PC-9 (cell line): ENCODE measurements at regions not wholly inside any gene's neighbourhood (a gene's known extent, or its start where the extent isn't known, plus 50 kb on each side); places are given as distances from the start of the nearest gene placed in this dataset.

Experiments
- BruUV-seq: library from RNA; stranded (reverse); fragments of 400-500 nt; replicated peaks from 2 replicates; lab custom pipeline; 2021; lab: Mats Ljungman, UMichigan
- CTCF ChIA-PET: fragments of 300-600 bp; sonication (Branson Sonifier 250); formaldehyde crosslinking; loops from one replicate; lab custom pipeline; 2022; ENCODE audit warnings: antibody characterized with exemption; lab: Charles Lee
- POLR2A ChIA-PET: fragments of 300-600 bp; sonication (Branson Sonifier 250); formaldehyde crosslinking; loops from one replicate; lab custom pipeline; 2022; ENCODE audit warnings: antibody characterized with exemption; ENCODE audit not compliant: unreplicated experiment; lab: Charles Lee
- DNase-seq, 2 experiments: peaks; one replicate each; pipeline versions ENCODE4 v3.0.0 to v3.0.0-alpha.2; 2015 to 2022; ENCODE audit warnings: mixed read lengths in 1 of 2
- H2AFZ ChIP-seq: fragments of 200-600 bp; sonication (generic); 2 replicates; pipeline ENCODE4 v1.8.1; 2017; ENCODE audit warnings: antibody characterized with exemption
- H3F3A ChIP-seq: fragments of 200-600 bp; sonication (generic); 2 replicates; pipeline ENCODE4 v1.8.1; 2017; ENCODE audit warnings: antibody characterized with exemption, mild to moderate bottlenecking, low read depth; ENCODE audit not compliant: insufficient read depth
- H3K27ac ChIP-seq: fragments of 200-600 bp; sonication (generic); 2 replicates; pipeline ENCODE4 v1.6.1; 2016; ENCODE audit warnings: mixed run types
- H3K27me3 ChIP-seq: fragments of 200-600 bp; sonication (generic); 2 replicates; pipeline ENCODE4 v1.6.1; 2016; ENCODE audit warnings: low read depth, mixed run types; ENCODE audit not compliant: insufficient read depth
- H3K36me3 ChIP-seq: fragments of 200-600 bp; sonication (generic); 2 replicates; pipeline ENCODE4 v1.6.1; 2016; ENCODE audit warnings: low read depth, mixed run types
- H3K4me1 ChIP-seq: fragments of 200-600 bp; sonication (generic); replicated peaks from 2 replicates; pipeline ENCODE4 v1.6.1; 2016; ENCODE audit warnings: mixed run types; ENCODE audit not compliant: insufficient read depth
- H3K4me2 ChIP-seq: fragments of 200-600 bp; sonication (generic); 2 replicates; pipeline ENCODE4 v1.6.1; 2017; ENCODE audit warnings: mixed run types
- H3K4me3 ChIP-seq: fragments of 200-600 bp; sonication (generic); 2 replicates; pipeline ENCODE4 v1.6.1; 2016; ENCODE audit warnings: mixed run types
- H3K79me2 ChIP-seq: fragments of 200-600 bp; sonication (generic); 2 replicates; pipeline ENCODE4 v1.6.1; 2017; ENCODE audit warnings: low read depth, mixed run types
- H3K9me2 ChIP-seq: fragments of 200-600 bp; sonication (generic); 2 replicates; pipeline ENCODE4 v1.8.1; 2017; ENCODE audit warnings: mild to moderate bottlenecking; ENCODE audit not compliant: insufficient read depth
- H3K9me3 ChIP-seq: fragments of 200-600 bp; sonication (generic); 2 replicates; pipeline ENCODE4 v1.8.1; 2016; ENCODE audit warnings: low read depth; ENCODE audit not compliant: insufficient read depth
- H4K20me1 ChIP-seq: fragments of 200-600 bp; sonication (generic); 2 replicates; pipeline ENCODE4 v1.8.1; 2017; ENCODE audit not compliant: insufficient read depth
- CTCF ChIP-seq: fragments of 200-600 bp; sonication (generic); conservative IDR thresholded peaks from 2 replicates; pipeline ENCODE4 v1.6.1; 2017; ENCODE audit warnings: mixed run types, antibody characterized with exemption, mild to moderate bottlenecking, moderate library complexity
- EZH2 ChIP-seq: fragments of 200-600 bp; sonication (generic); IDR thresholded peaks from 2 replicates; pipeline ENCODE4 v1.8.0; 2017; ENCODE audit warnings: antibody characterized with exemption, low read depth
- intact Hi-C: fragments of 100-400 bp; cut with micrococcal nuclease; formaldehyde crosslinking; loops from one replicate; pipeline ENCODE4 v1.10.0; 2022; ENCODE audit not compliant: unreplicated experiment

- intact Hi-C loops: no loop called here
- ChIA-PET CTCF (no interaction called here), POLR2A (no interaction called here)
- H3K27me3 ChIP-seq: peaks cover 8% of the 10 kb centered on the region; the same call in 1 of the 2 replicates
- no peaks in the 10 kb centered on the region for H3F3A ChIP-seq
- H3K9me3 ChIP-seq: no peaks in the 10 kb centered on the region
- TF ChIP-seq CTCF: no peak
- TF ChIP-seq EZH2: no peak
- peaks cover 13% of the 10 kb centered on the region; the same call in 1 of the 2 replicates for H3K4me1 ChIP-seq
- H3K79me2 ChIP-seq: no peaks in the 10 kb centered on the region
- no peaks in the 10 kb centered on the region for H4K20me1 ChIP-seq
- no peak for DNase-seq
- no peaks in the 10 kb centered on the region for H3K9me2 ChIP-seq
- no peaks in the 10 kb centered on the region for H3K36me3 ChIP-seq
- H3K27ac ChIP-seq: no peak overlapping the region
- H2AFZ ChIP-seq: no peak overlapping the region
- no TSS peak for BruUV-seq
- no peak overlapping the region for H3K4me2 ChIP-seq
- no peak overlapping the region for H3K4me3 ChIP-seq
Measured at GRCh38 chr5:17405976-17406375, 92.1 kb upstream of the TAF11L2 start.

GRCh38 chr5:17406423-17406838 is 91.6 kb upstream of the TAF11L2 start:
- intact Hi-C loops: no loop called here
- H3F3A ChIP-seq: no peaks in the 10 kb centered on the region
- no peak overlapping the region for H3K27ac ChIP-seq
- ChIA-PET CTCF (interaction anchor here (0.5 kb wide), 1 partner anchor 554 kb away, joined by 3 read pairs; no protein-coding TSS in a partner anchor), POLR2A (no interaction called here)
- BruUV-seq: no TSS peak
- no peaks in the 10 kb centered on the region for H3K9me2 ChIP-seq
- H3K4me1 ChIP-seq: peaks cover 8% of the 10 kb centered on the region; the same call in 1 of the 2 replicates
- H3K36me3 ChIP-seq: no peaks in the 10 kb centered on the region
- TF ChIP-seq CTCF (no peak), EZH2 (no peak)
- peaks cover 8% of the 10 kb centered on the region; the same call in 1 of the 2 replicates for H3K27me3 ChIP-seq
- no peak overlapping the region for H3K4me3 ChIP-seq
- no peak for DNase-seq
- H3K79me2 ChIP-seq: no peaks in the 10 kb centered on the region
- no peaks in the 10 kb centered on the region for H4K20me1 ChIP-seq
- H3K9me3 ChIP-seq: no peaks in the 10 kb centered on the region
- H3K4me2 ChIP-seq: 0 out of 2 replicates have a peak overlapping the region, but pooled peaks have one; percentile 9
- H2AFZ ChIP-seq: no peak overlapping the region

- no peaks in the 10 kb centered on the region for H3K36me3 ChIP-seq
- BruUV-seq: no TSS peak
Measured at GRCh38 chr5:17411436-17412402, 86.3 kb upstream of the TAF11L2 start.

More at GRCh38 chr5:17411436-17412402, 86.3 kb upstream of the TAF11L2 start:
- Histone ChIP-seq H3K9me2 (no peaks in the 10 kb centered on the region), H3K79me2 (no peaks in the 10 kb centered on the region), H3K4me3 (no peak overlapping the region), H3K4me2 (no peak overlapping the region), H2AFZ (0 out of 2 replicates have a peak overlapping the region, but pooled peaks have one; percentile 15), H3K27ac (no peak overlapping the region), H4K20me1 (no peaks in the 10 kb centered on the region), H3F3A (no peaks in the 10 kb centered on the region), H3K9me3 (no peaks in the 10 kb centered on the region), H3K27me3 (no peaks in the 10 kb centered on the region), H3K4me1 (peaks cover 17% of the 10 kb centered on the region; the same call in 1 of the 2 replicates)
- ChIA-PET CTCF (no interaction called here), POLR2A (no interaction called here)
- DNase-seq: no peak
- TF ChIP-seq EZH2 (no peak), CTCF (no peak)
- intact Hi-C loops: no loop called here
